K562 (cell line): ENCODE measurements at regions not wholly inside any gene's neighbourhood (a gene's known extent, or its start where the extent isn't known, plus 50 kb on each side); places are given as distances from the start of the nearest gene placed in this dataset.

Experiments used
- ATAC-seq: fragments of 200-7000 bp; cut with Tn5 transposase; 3 replicates; pipeline ENCODE4 v1.9.1; 2020; ENCODE audit warnings: moderate library complexity
- BruUV-seq: library from RNA; stranded (reverse); fragments of 400-500 nt; replicated peaks from 2 replicates; lab custom pipeline; 2021; lab: Mats Ljungman, UMichigan
- CTCF ChIA-PET: fragments of 300-600 bp; formaldehyde crosslinking; extraction: SDS; loops from one replicate; lab custom pipeline; 2021; ENCODE audit warnings: low intra/inter-chr PET ratio; lab: Yijun Ruan, JAX
- POLR2A ChIA-PET: fragments of 300-600, 350-650 bp; sonication (Branson Sonifier 250); formaldehyde crosslinking; extraction: SDS; loops from one replicate; lab custom pipeline; 2021; ENCODE audit warnings: antibody characterized with exemption, inconsistent platforms; lab: Yijun Ruan, JAX
- DNase-seq, 4 experiments: peaks; one replicate each; pipeline versions ENCODE4 v3.0.0 to v3.0.0-alpha.2; 2011 to 2018; ENCODE audit warnings: low spot score in 3 of 4, mixed read lengths in 3 of 4; ENCODE audit errors: extremely low read depth in 1 of 4
- FAIRE-seq: peaks from 2 replicates; lab custom pipeline; 2011; peaks lifted over from hg19 to GRCh38; lab: Jason Lieb, UNC
- H2AFZ ChIP-seq: 2 replicates; pipeline ENCODE4 v1.6.0; 2011; ENCODE audit warnings: low read depth, low read length, control low read depth, inconsistent platforms
- H3K27ac ChIP-seq: fragments of 200-600 bp; 3 replicates; pipeline ENCODE4 v1.8.0; 2011; ENCODE audit warnings: low read depth, mild to moderate bottlenecking, control low read depth, inconsistent platforms, low read length, moderate library complexity, mixed read lengths; ENCODE audit errors: extremely low read depth
- H3K27me3 ChIP-seq, 2 experiments: fragments of 300-600 bp in 1 of 2; 2 replicates in 1 of 2; 3 replicates in 1 of 2; pipeline versions ENCODE4 v1.6.0 to v1.8.0; 2011; ENCODE audit warnings: inconsistent platforms in 2 of 2, low read length in 2 of 2, mild to moderate bottlenecking in 1 of 2, mixed read lengths in 1 of 2, moderate library complexity in 1 of 2; ENCODE audit not compliant: control insufficient read depth in 2 of 2, insufficient read depth in 2 of 2
- H3K36me3 ChIP-seq: fragments of 300-600 bp; 3 replicates; pipeline ENCODE4 v1.8.0; 2011; ENCODE audit warnings: mild to moderate bottlenecking, low read length, inconsistent platforms; ENCODE audit not compliant: control insufficient read depth, insufficient read depth
- H3K4me1 ChIP-seq, 2 experiments: fragments of 200-600 bp in 1 of 2; replicated peaks in 1 of 2; 2 replicates in 1 of 2; 3 replicates in 1 of 2; pipeline versions ENCODE4 v1.5.1 to v1.8.0; 2011; ENCODE audit warnings: inconsistent platforms in 2 of 2, low read length in 2 of 2, mild to moderate bottlenecking in 1 of 2, mixed read lengths in 1 of 2, moderate library complexity in 1 of 2; ENCODE audit not compliant: control insufficient read depth in 2 of 2, insufficient read depth in 2 of 2
- H3K4me2 ChIP-seq: 2 replicates; pipeline ENCODE4 v1.6.1; 2011; ENCODE audit warnings: low read length, control low read depth, inconsistent platforms, mixed read lengths; ENCODE audit not compliant: insufficient read depth
- H3K4me3 ChIP-seq: fragments of 200-600 bp; sonication (generic), shearing (Covaris generic); 2 replicates; pipeline ENCODE4 v1.5.1; 2016; ENCODE audit warnings: control low read depth, inconsistent platforms
- H3K79me2 ChIP-seq: fragments of 200-600 bp; 3 replicates; pipeline ENCODE4 v1.8.0; 2011; ENCODE audit warnings: low read length, inconsistent platforms; ENCODE audit not compliant: control insufficient read depth, insufficient read depth
- H3K9ac ChIP-seq, 2 experiments: 2 replicates each; pipeline versions ENCODE4 v1.6.0 to v1.6.1; 2011; ENCODE audit warnings: low read depth in 2 of 2, low read length in 2 of 2, control low read depth in 1 of 2, inconsistent platforms in 1 of 2, mild to moderate bottlenecking in 1 of 2, mixed read lengths in 1 of 2; ENCODE audit not compliant: insufficient read depth in 1 of 2
- H3K9me1 ChIP-seq: one replicate; pipeline ENCODE4 v1.6.0; 2011; ENCODE audit warnings: inconsistent platforms, mild to moderate bottlenecking, low read length, moderate library complexity; ENCODE audit not compliant: control insufficient read depth, insufficient read depth
- H3K9me3 ChIP-seq: replicated peaks from 2 replicates; pipeline ENCODE4 v1.5.1; 2011; ENCODE audit warnings: low read depth, low read length, inconsistent platforms; ENCODE audit not compliant: control insufficient read depth, insufficient read depth
- H4K20me1 ChIP-seq: replicated peaks from 2 replicates; pipeline ENCODE4 v1.6.1; 2011; ENCODE audit warnings: low read length, inconsistent platforms, mixed read lengths; ENCODE audit not compliant: control insufficient read depth, insufficient read depth
- DDX20 ChIP-seq: fragments of 450-650 bp; IDR thresholded peaks from 2 replicates; pipeline ENCODE4 v1.6.1; 2016; ENCODE audit warnings: missing genetic modification characterization, low read depth, mild to moderate bottlenecking, missing compliant biosample characterization, moderate library complexity
- ESRRA ChIP-seq: fragments of 450-650 bp; IDR thresholded peaks from 2 replicates; pipeline ENCODE4 v1.6.1; 2014; ENCODE audit warnings: low read depth, mild to moderate bottlenecking, moderate library complexity, borderline replicate concordance
- FOXA1 ChIP-seq: fragments of 450-650 bp; IDR thresholded peaks from 2 replicates; pipeline ENCODE4 v1.6.1; 2016; ENCODE audit warnings: mild to moderate bottlenecking, borderline replicate concordance
- ZNF324 ChIP-seq: fragments of 250-450 bp; sonication (Bioruptor Pico); IDR thresholded peaks from 2 replicates; pipeline ENCODE4 v1.4.0; 2020; ENCODE audit warnings: mild to moderate bottlenecking
- WGBS: fragments of 100-300 bp; shearing (Covaris generic); methylation state at CpG from one replicate; pipeline ENCODE4 v1.1.6; 2016; ENCODE audit warnings: low coverage, mixed read lengths; ENCODE audit not compliant: insufficient coverage; ENCODE audit errors: missing lambda C conversion rate; 5-methylcytosine and 5-hydroxymethylcytosine counted together
- in situ Hi-C: fragments of 300-500 bp; cut with MboI; formaldehyde crosslinking; loops from 4 replicates; pipeline ENCODE4 v1.15.0; 2018; ENCODE audit warnings: inconsistent platforms, mixed read lengths
- intact Hi-C: fragments of 100-400 bp; cut with micrococcal nuclease; formaldehyde crosslinking; loops from 2 replicates; pipeline ENCODE4 v1.14.2; 2022

DNA sequence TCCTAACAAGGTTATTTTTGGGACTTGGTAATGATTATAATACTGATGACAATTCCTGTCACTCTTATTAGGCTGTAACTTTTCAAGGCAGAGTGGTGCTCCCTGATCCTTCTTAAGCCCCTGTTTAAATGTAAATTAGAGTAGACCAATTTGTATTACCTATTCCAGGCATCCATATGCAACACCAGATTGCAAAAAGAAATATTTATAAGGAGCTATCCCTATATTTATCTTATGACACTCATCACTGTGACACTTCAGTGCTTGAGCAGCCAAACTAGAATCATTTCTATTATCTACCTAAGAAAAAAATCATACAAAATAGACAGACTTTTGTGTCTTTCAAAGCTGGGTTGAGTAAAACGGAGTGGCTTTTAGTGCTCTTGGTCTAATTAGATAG, 462.7 kb downstream of the ADGRL2 start:
- H2AFZ ChIP-seq, result no peak overlapping the region
- H3K9me3 ChIP-seq, result no peaks in the 10 kb centered on the region
- no peaks in the 10 kb centered on the region for H3K27me3 ChIP-seq
- no peak for TF ChIP-seq DDX20 (tag)
- TF ChIP-seq, all 486 proteins: peak for 0
- no peaks in the 10 kb centered on the region for H3K4me1 ChIP-seq
- H3K4me3 ChIP-seq, result no peak overlapping the region
- intact Hi-C loops (no loop called here), in situ Hi-C loops (no loop called here)
- no peak overlapping the region for H3K4me2 ChIP-seq
- H3K9me1 ChIP-seq, result no peaks in the 10 kb centered on the region
- 0% methylated on average over 1 of the region's 1 CpG for WGBS
- no peaks in the 10 kb centered on the region for H3K79me2 ChIP-seq
- no peak for FAIRE-seq
- no TSS peak for BruUV-seq
- CTCF ChIA-PET, result no interaction called here
- POLR2A ChIA-PET, result no interaction called here
- no peak overlapping the region for H3K9ac ChIP-seq
- no peak for DNase-seq
- H4K20me1 ChIP-seq, result no peaks in the 10 kb centered on the region
- H3K27ac ChIP-seq, result no peak overlapping the region
- no peaks in the 10 kb centered on the region for H3K36me3 ChIP-seq
- no peak for ATAC-seq

- Histone ChIP-seq H3K27me3 (no peaks in the 10 kb centered on the region), H3K9ac (no peak overlapping the region), H3K9me1 (no peaks in the 10 kb centered on the region), H4K20me1 (no peaks in the 10 kb centered on the region), H3K36me3 (no peaks in the 10 kb centered on the region), H3K79me2 (no peaks in the 10 kb centered on the region), H3K9me3 (no peaks in the 10 kb centered on the region), H3K4me1 (no peaks in the 10 kb centered on the region), H2AFZ (no peak overlapping the region), H3K27ac (no peak overlapping the region), H3K4me3 (no peak overlapping the region), H3K4me2 (no peak overlapping the region)
- in situ Hi-C loops, result no loop called here
- no peak for DNase-seq
- no TSS peak for BruUV-seq
- ChIA-PET CTCF (no interaction called here), POLR2A (no interaction called here)
- no peak for TF ChIP-seq ESRRA
- no peak for TF ChIP-seq ZNF324 (CRISPR knock-in tag)
- TF ChIP-seq FOXA1, result no peak
- ATAC-seq, result no peak
- FAIRE-seq, result no peak
- 0% methylated on average over 1 of the region's 1 CpG for WGBS
- intact Hi-C loops, result no loop called here
These were observed 459.9 kb downstream of the ADGRL2 start for GRCh38 chr1:82260666-82261065.
